Progenitor cell of endocrine pancreas (in vitro differentiated cells): ENCODE measurements at regions not wholly inside any gene's neighbourhood (a gene's known extent, or its start where the extent isn't known, plus 50 kb on each side); places are given as distances from the start of the nearest gene placed in this dataset.

Experiments
- DNase-seq: peaks from one replicate; pipeline ENCODE4 v3.0.0; 2021; ENCODE audit warnings: low spot score; ENCODE audit not compliant: unreplicated experiment
- H3K27ac Mint-ChIP-seq: 2 replicates; pipeline ENCODE4 v1.8.0; 2021; ENCODE audit warnings: mild to moderate bottlenecking, moderate library complexity, mixed read lengths
- H3K27me3 Mint-ChIP-seq: 2 replicates; pipeline ENCODE4 v1.8.0; 2021; ENCODE audit warnings: mixed read lengths
- H3K36me3 Mint-ChIP-seq: 2 replicates; pipeline ENCODE4 v1.8.0; 2022; ENCODE audit warnings: mixed read lengths; ENCODE audit not compliant: insufficient read depth
- H3K4me1 Mint-ChIP-seq: 2 replicates; pipeline ENCODE4 v1.8.0; 2021; ENCODE audit warnings: low read depth, mixed read lengths
- H3K4me3 Mint-ChIP-seq: 2 replicates; pipeline ENCODE4 v1.8.0; 2021; ENCODE audit warnings: low read depth, mild to moderate bottlenecking, moderate library complexity, mixed read lengths
- H3K9me3 Mint-ChIP-seq: 2 replicates; pipeline ENCODE4 v1.8.0; 2021; ENCODE audit warnings: low read depth, mixed read lengths
- CTCF ChIP-seq: fragments of 200-600 bp; sonication (generic); IDR thresholded peaks from one replicate; pipeline ENCODE4 v1.5.0; 2021; ENCODE audit warnings: antibody characterized with exemption, mild to moderate bottlenecking; ENCODE audit not compliant: unreplicated experiment

GRCh38 chr15:29471306-29471705 is 201.7 kb upstream of the NSMCE3 start:
- peaks cover 14% of the 10 kb centered on the region for H3K4me1 Mint-ChIP-seq
- no peak overlapping the region for H3K27ac Mint-ChIP-seq
- no peak for DNase-seq
- no peak overlapping the region for H3K4me3 Mint-ChIP-seq
- TF ChIP-seq CTCF, result no peak
- no peaks in the 10 kb centered on the region for H3K27me3 Mint-ChIP-seq
- H3K36me3 Mint-ChIP-seq, result no peaks in the 10 kb centered on the region
- no peaks in the 10 kb centered on the region for H3K9me3 Mint-ChIP-seq

DNA sequence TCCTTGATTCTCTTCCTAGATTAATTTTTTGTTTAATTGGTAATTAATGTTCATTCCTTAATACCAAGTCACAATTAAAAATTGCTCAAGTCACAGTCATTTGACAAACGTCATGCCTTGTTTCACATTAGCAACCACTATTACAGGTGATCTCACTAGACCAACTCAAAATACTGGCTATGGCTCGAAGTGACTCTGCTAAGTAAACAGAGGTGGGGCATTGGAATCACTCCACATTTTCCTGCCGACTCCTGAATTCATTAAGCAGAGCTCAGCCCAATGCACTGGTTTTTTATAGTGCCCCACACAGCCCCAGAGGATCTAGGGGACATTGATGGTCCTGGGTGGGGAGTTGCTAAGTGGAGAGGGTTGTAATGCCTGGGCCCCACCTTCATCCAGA is 201.2 kb upstream of the NSMCE3 start:
- TF ChIP-seq CTCF, result no peak
- peaks cover 14% of the 10 kb centered on the region for H3K4me1 Mint-ChIP-seq
- H3K36me3 Mint-ChIP-seq, result no peaks in the 10 kb centered on the region
- no peak overlapping the region for H3K4me3 Mint-ChIP-seq
- H3K9me3 Mint-ChIP-seq, result no peaks in the 10 kb centered on the region
- H3K27ac Mint-ChIP-seq, result peak overlapping the region; percentile 46
- DNase-seq, result no peak
- peaks cover 3% of the 10 kb centered on the region for H3K27me3 Mint-ChIP-seq

DNA sequence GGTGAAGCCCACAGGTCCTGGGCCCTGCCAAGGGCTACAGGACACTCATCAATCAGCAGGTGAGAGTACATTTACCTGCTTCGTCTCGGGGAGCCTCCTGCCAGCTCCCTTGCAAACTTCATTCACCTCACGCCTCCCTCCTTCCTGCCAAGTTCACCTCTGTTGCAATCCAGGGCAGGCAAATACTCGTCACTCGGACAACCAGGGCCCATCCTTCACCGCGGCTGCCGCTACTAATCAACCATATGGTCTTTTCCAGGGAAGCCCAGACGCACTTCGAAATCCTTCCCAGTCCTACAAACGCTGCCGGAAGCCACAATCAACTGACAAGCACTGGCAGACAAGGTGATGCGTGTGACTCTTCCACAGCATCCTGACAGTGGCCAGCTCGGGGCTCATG is 200.7 kb upstream of the NSMCE3 start:
- H3K36me3 Mint-ChIP-seq, result no peaks in the 10 kb centered on the region
- peaks cover 3% of the 10 kb centered on the region for H3K27me3 Mint-ChIP-seq
- peaks cover 14% of the 10 kb centered on the region for H3K4me1 Mint-ChIP-seq
- no peak overlapping the region for H3K27ac Mint-ChIP-seq
- DNase-seq, result no peak
- no peak overlapping the region for H3K4me3 Mint-ChIP-seq
- no peak for TF ChIP-seq CTCF
- H3K9me3 Mint-ChIP-seq, result no peaks in the 10 kb centered on the region

- DNase-seq, result no peak
- Mint-ChIP-seq H3K4me1 (peaks cover 14% of the 10 kb centered on the region), H3K9me3 (no peaks in the 10 kb centered on the region), H3K36me3 (no peaks in the 10 kb centered on the region), H3K4me3 (no peak overlapping the region), H3K27me3 (peaks cover 4% of the 10 kb centered on the region), H3K27ac (no peak overlapping the region)
- TF ChIP-seq CTCF, result no peak
Observed at GRCh38 chr15:29468899-29469298, 199.3 kb upstream of the NSMCE3 start.

GRCh38 chr15:29467091-29467490 is 197.5 kb upstream of the NSMCE3 start:
- no peak overlapping the region for H3K4me3 Mint-ChIP-seq
- peaks cover 7% of the 10 kb centered on the region for H3K27me3 Mint-ChIP-seq
- H3K4me1 Mint-ChIP-seq, result peaks cover 11% of the 10 kb centered on the region
- H3K9me3 Mint-ChIP-seq, result no peaks in the 10 kb centered on the region
- TF ChIP-seq CTCF, result no peak
- DNase-seq, result no peak
- no peaks in the 10 kb centered on the region for H3K36me3 Mint-ChIP-seq
- H3K27ac Mint-ChIP-seq, result no peak overlapping the region

GRCh38 chr15:29466292-29466691 is 196.7 kb upstream of the NSMCE3 start:
- H3K4me3 Mint-ChIP-seq, result no peak overlapping the region
- no peaks in the 10 kb centered on the region for H3K9me3 Mint-ChIP-seq
- H3K4me1 Mint-ChIP-seq, result peaks cover 11% of the 10 kb centered on the region
- no peak for DNase-seq
- H3K36me3 Mint-ChIP-seq, result no peaks in the 10 kb centered on the region
- H3K27ac Mint-ChIP-seq, result no peak overlapping the region
- no peak for TF ChIP-seq CTCF
- peaks cover 7% of the 10 kb centered on the region for H3K27me3 Mint-ChIP-seq
